ENCODE measurements at regions not wholly inside any gene's neighbourhood (a gene's known extent, or its start where the extent isn't known, plus 50 kb on each side); places are given as distances from the start of the nearest gene placed in this dataset.
A peak's percentile ranks its signal among the peaks of the same experiment; 100 is the strongest.
"Not testable (repeated sequence)": the region's sequence is repeated elsewhere in the genome, so short reads cannot be mapped to it uniquely, and the experiment has no call there.

DNA sequence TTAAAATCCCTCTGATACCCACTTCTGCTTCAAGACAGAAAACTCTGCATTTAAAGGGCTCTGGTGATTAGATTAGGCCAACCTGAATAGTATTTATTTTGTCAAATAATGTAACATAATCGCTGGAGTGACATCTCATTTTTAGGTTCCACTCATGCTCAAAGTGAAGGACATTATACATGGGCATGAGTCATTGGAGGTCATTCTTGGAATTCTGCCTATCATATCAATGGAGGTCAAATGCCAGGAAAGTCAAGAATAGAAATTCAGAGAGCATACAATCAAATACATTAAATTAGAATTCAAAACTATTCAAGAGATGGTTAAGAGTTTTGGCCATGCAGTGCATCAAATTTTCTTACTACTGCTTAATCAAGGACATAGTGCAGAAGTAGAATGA lies 50.8 kb upstream of the PRSS1 start:
- no peak for DNase-seq

DNA sequence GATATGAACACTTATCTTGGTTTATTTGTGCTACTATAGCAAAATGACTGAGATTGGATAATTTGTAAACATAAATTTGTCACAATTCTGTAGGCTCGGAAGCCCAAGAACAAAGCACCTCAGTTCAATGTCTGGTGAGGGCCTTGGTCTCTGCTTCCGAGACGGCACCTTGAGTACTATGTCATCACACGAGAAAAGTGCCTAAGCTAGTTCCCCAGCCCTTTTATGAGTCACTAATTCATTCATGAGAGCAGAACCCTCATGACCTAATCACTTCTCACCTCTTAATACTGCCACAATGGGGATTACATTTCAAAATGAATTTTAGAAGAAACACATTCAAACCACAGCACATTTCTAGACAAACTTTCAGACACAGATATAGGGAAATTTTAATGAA lies 52.0 kb upstream of the PRSS1 start:
- no peak for DNase-seq

DNA sequence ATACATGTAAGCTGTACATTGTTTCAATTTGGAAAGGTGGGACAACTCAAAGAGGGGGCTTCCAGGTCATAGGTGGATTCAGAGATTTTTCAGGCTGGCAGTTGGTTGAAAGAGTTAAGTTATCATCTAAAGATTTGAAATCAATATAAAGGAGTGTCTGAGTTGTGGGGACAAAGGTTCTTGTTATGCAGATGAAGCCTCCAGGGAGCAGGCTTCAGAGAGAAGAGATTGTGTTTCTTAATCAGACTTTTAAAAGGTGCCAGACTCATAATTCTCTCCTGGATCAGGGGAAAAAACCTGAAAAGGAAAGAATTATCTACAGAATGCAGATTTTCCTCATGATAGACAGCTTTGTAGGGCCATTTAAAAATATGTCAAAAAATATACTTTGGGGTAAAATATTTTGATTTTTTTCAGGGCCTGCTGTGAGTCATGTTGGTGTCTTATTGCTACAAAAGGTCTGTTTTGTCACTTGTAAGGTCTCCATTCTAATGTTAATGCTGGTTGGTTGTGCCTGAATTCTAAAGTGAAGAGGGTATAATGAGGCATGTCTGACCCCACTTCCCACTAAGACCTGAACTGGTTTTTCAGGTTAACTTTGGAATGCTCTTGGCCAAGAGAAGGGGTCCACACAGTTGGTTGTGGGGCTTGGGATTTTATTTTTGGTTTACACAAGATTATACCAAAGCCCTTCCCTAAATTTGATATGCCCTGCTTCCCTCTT lies 52.7 kb upstream of the PRSS1 start:
- no peak for DNase-seq

DNA sequence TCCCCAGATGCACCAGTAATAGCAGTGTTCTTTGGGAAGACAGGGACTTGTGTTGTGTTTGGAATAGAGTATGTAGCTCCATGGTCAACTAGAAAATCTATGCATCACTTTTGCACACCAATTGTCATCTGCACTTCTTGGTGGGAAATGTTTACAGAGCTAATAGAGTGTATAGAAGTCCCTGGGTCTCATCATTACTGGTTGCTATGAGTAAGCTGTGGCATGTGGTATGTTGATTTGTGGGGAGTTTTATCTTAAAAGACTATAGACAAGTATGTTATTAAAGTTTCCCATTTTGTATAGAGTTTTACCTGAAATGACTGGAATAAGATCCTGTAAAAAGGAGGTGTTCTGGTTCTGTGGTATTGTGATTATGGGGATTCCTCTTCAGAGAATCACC lies 55.4 kb upstream of the PRSS1 start:
- no peak for DNase-seq

DNA sequence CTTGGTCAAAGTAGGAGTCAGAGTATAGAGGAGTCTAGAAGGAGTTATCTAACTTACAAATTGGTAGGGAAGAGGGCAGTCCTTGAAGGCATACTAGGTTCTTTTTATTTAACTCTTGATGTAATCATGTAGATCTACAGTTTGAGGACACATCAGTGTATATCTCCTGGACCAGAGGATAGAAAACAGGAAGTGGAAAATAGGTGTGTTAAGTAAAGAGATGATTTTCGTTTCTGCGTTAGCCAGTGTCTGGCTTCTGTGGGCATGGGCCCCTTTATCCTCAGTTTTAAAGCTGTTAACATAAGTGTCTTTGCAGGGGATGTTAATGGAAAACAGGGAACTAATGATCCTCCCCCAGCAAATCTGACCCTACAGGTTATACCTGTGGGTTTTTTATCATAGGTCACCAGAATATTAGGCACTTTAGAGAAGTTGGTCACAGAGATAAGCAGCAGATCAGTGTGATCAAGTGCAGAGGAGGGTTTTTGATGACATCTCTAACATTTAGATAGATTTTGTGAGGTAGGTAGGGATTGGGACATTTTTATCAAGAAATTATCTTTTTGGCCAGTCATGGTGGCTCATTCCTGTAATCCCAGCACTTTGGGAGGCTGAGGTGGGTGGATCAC lies 58.6 kb upstream of the PRSS1 start:
- DNase-seq: no peak

DNA sequence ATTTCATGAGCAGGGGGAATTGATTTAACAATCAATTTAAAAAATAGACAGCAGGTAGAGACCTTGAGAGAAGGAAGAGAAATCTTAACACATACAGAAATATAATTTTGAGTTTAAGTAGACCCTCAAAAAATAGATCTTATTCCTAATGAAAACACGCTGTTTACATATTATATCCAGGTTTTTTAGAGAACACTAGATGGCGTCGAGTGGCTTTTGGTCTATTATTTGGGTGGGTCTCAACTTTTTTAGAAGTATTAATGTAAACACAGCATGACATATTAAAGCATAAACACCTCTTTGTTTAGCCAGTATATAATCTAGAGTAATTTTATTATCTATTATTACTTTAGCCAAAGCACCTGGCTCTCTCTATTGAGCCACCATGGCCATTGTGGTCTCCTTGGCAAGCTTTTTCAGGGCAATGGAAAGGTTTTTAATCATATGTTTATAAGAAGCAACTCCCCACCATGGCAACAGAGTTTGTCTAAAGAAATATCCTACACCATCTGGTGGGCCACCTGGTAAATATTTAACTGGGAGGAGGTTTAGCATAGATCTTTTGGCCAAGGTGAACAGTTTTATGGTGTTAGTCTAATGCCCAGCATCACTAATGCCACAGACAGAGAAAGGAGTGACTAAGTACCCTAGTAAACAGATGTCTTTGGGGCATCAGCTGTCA lies 59.7 kb upstream of the PRSS1 start:
- DNase-seq: no peak

DNA sequence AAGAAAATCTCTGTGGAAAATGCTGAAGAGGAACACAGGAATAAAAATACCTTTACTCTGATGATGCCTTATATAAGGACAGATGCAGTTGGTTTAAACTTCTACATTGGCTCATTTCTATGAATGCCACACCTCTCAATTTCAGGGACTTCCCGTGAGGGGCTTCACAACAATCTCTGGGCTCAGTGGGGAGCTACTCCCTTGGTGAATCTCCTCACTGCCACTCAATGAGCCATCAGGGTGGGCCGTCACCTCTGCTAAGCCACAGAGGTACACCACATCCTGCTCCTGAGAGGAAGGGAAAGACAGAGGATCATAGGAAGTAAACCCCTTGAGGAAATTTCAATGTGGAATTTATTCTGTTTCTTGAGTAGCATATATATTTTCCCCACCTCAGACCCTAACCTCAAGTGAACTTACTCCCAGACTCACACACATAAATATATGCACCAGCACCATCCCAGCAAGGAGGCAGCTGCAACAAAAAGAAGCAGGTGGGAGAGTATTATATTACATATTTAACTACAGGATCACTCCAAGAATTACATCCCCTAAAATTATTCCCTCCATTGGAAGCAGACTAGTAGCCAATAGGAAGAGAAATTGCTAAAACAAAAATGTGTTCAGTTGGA lies 63.3 kb upstream of the PRSS1 start:
- DNase-seq: peak; percentile 21

DNA sequence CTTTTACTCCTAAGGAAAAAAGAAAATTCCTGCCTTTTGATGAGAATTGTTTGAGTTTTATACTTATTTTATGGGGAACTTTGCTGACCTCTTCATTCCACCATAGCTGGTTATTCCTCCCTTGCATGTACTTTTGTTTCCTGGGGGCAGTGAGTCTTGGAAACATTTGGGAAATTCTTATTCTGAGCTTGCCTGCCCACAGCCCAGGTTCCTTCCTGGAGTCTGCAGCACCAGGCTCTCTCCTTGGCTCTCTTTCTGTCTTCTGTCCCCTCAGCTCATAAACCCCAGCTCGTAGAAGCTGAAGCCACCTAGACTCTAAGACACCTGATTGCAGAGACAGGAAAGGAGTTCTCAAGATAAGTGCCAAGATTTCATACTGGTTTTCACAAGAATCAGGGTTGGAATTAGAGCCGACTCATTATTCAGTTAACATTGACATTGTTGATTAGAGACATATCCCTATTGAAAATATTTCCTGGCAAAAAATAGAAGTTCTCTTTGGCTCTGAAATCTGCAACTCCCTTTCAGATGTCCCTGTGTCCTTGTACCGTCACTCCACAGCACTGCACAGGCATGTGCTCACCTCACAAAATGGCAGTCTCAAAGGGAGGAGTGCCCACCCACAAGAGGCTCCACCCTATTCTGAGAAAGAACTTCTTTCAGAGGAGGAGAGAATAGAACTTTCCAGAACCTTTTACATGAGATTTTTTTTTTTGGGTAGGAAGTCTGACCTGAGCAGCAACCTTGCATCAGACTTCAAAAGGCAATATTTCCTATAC lies 67.8 kb upstream of the PRSS1 start:
- no peak for DNase-seq

DNA sequence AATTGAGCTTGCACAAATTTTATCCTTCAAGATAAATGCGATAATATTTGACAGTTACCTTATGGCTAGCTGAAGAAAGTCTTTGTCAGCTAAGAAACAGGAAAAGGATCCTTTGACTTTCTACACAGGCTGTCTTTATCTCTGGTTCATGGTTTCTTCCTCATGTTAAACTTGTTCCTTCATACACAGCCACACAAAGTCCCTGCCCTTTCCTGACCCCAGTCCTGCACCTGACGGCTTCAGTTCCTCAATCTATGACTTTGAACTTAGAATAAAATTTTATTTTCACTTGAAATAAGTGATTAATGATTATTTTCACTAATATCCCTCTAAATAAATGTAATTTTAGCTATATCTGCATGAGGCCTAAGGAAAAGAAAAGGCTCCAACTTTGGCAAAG lies 77.8 kb upstream of the PRSS1 start:
- DNase-seq: no peak

DNA sequence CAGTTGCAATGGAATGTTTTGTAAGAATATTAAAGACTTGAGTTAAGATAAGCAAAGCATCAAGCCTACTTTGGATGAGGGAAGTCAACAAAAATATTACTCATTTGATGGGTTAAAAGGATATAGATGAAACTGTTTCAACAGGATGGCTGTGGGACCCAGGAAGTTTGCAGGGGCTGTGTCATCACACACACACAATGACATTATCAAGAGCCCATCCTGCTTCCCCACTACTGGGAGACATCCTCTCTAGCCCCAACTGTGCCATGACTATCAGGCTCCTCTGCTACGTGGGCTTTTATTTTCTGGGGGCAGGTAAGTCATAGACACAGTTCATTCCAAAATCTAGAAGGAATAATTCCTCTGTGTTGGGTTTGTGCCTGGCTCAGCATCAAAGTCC lies 78.8 kb upstream of the PRSS1 start:
- no peak for DNase-seq

DNA sequence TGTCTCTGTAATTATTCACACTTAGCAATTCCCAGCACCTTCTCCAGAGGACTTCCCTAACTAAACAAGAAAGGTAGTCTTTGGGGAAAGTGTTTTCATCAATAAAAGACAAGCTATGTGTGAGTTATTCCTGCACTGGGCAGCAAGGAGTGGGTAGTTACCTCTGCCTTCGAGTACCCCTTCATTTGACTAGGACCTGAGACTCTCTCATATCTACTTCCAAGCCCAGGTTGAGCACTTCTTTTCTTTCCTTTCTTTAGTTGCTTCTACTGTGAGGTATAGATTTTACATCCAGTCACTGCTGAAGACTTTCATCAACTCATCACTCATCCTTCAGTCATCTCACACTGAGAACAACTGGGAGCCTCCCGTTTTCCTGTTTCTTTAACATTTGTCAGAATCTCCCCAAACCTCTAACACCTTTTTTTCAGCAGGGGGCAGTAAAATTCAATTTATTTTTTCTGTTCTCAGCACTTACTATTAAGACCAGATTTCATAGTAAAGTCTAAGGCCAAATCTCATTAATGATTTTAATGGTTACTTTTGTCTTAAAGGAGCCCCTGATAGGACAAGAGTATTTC lies 80.1 kb upstream of the PRSS1 start:
- peak; percentile 41 for DNase-seq

DNA sequence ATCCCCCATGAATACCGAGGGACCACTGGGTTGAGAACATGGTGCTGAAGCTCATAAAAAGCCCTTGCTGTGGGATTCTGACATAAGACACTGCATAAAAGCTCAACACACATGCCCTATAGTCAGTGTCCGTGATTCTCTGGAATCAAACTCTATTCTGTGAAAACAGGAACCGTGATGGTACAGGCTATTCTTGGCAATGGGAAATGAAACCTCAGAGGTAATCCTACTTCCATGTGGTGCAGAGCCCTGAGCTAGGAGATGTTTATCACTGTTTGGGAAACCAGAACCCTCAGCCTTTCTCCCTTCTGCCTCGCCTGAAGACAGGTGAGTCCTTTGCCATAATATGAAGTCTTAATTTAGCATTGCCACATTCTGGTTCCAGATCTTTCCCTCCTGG lies 80.8 kb upstream of the PRSS1 start:
- DNase-seq: no peak

DNA sequence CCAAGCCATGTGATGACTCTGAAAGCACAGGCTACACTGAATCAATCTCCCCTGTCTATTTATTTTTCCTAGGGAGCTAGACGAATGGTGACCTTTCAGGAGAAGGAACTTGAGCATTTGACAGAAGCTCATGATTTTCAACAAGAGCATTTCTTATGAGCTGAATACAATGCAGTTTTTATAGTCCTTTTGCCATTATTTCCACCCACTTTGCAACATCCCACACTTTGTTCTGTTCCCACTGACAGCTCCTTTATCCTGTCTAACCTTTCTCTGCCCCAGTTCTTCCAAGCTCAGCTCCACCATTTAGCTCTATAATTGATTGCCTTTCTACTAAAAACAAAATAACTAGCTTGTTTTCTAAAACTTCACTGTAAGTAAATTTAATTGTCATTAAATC lies 91.9 kb upstream of the PRSS1 start:
- no peak for DNase-seq

DNA sequence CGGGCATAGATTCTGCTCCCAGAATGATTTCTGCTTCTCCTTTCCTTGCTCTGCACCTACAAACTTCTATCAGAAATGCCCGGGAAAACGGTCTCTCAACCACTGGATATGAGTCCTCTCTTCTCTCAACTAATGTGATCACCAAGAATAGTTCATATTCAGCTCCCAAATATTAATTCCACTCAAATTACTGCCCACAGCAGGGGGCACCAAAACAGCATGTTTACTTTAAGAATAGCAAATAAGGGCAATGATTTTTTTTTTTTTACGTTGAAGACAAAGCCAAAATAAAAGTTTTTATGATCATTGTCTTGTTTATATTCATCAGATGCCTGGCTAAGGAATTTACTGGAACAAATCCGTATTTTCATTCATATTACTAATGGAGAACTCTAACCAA lies 94.9 kb upstream of the PRSS1 start:
- DNase-seq: peak; percentile 16

DNA sequence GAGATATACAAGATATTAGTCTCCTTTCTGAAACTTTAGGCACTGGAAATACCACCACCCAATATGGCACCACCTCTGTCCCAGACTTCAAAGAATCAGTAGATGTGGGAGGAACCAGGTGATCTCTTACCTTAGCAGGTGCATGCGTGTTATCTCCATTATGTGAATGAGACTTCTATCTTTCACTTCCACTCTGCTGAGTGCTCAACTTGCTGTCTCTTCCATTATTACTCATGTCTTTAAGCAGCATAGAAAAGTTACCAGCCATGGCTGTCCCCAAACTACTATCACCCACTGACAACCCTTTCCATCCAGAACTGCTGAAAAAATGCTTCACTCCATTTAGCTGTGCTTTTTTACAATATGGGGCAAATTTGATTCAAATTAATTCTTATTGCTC lies 101.5 kb upstream of the PRSS1 start:
- DNase-seq: no peak

DNA sequence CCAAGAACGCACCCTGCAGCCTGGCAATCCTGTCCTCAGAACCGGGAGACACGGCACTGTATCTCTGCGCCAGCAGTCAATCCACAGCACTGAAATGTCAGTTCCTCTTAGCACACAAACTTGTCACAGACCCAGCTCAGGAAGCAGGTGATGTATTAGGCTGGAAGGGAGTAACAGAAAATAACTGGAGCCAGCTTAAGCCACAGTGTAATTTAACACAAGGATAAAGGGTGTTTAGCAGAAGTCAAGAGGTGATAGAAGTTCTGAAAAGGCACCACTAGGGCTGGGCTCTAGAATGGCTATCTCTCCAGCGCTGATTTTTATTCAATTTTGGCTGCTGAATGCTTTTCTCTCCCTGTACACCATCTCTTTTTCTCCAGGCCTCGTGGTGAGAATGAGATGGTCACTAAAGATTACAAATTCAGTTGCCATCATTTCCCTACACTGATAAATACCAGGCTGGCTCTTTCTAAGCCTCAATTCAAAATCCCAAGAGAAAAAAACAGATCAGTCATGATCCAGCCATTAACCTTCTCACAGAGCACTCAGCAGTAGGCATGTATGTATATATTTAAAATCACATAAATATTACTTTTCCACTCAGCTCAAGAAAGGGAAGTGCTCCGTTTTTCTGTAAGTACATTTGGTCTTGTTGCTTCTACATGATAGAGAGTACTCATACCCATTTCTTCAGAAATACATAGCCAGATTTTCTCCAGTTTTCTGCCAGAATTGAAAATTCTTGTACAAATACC lies 102.7 kb upstream of the PRSS1 start:
- no peak for DNase-seq

DNA sequence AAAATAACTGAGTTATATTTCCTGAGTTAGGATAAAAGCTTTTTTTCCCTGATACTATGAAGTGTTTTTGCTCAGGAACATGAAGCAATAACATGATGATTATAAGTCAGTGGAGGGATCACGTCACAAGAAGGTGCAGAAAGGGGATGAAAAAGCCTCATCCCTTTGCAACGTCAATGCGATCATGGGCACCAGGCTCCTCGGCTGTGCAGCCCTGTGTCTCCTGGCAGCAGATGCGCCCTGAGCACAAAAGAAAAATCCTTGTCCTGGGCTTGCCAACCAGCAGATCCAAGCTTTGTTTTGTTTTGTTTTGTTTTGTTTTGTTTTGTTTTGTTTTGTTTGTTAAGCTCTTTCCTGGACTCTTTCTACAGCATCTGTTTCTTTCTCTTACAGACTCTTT lies 103.5 kb upstream of the PRSS1 start:
- no peak for DNase-seq

DNA sequence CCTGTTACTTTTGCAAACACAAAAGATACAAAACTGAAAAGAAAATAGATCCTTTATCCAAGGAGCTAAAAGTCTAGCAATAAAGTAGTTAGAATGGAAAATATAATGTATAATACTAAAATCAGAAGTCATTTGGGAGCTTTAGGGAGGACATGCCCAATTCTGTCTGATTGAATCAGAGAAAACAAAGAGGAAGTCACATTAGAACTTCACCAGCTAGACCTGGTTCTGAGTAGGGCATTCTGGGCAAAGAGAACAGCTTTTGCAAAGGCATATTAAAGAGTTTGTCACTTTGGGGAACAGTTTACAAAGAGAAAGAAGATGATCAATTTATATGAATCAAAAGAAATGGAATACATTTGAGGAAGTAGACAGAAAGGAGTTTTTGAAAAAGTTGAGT lies 107.0 kb upstream of the PRSS1 start:
- DNase-seq: no peak

DNA sequence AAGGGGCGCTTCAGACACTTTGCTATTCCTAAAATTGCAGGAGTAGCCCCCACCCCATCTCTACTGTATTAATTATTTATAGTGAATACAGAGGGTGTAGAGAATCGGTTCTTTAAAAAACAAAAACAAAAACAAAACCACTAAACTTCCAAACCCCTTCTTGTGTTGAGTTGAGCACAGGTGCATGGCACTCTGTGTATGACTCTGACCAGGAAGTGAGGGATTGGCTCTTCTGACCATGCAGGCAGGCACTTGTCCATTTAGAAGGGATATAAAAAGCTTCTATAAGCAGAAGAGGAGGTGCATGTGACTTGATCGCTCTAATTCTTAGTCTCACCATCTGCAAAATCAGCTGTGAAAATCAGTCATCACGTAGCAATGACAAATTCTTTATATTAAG lies 108.0 kb upstream of the PRSS1 start:
- not testable (repeated sequence) for DNase-seq

DNA sequence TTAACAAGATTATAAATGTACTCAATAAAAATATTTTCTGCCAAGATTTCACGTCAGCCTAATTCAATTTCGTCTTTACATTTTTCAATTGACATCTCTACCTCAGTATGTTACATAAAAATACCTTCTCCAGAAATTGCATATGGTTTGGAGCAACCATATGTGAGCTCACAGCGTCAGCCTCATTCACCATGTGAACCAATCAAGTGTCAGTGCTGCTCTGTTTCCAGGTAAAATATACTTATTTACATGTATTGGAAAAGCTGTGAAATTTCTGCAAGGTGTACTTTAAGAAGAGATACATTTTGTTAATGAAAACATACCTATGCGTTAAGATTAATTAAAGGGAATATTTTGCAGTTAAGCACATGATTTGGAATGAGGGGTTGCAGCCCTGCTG lies 110.7 kb upstream of the PRSS1 start:
- DNase-seq: no peak

DNA sequence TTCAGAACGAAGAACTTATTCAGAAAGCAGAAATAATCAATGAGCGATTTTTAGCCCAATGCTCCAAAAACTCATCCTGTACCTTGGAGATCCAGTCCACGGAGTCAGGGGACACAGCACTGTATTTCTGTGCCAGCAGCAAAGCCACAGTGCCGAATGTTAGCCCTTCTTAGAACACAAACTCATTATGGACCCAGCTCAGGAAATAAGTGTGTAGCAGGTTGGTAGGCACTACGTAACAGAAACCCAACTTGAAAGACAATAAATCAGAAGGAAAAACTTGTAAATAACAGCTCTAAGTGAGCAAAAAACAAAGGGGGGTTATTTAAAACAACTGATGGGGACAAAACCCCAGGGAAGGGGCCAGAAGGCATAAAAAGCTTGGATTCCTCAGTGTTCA lies 112.0 kb upstream of the PRSS1 start:
- no peak for DNase-seq

DNA sequence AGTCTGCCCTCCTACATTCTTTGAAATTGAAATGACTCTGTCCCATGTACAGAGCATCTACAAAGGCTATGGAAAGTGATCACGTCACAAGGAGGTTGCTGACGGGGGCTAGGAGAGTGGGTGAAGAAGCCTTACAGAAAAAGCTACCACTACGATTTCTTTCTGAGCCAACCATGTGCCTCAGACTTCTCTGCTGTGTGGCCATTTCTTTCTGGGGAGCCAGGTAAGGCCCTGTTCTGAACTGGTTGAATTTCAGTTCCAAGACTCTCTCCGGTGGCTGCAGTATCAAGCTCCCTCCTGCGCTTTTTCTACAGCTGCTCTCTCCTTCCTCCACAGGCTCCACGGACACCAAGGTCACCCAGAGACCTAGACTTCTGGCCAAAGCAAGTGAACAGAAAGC lies 112.5 kb upstream of the PRSS1 start:
- peak; percentile 40 for DNase-seq
